ENCODE measurements at regions not wholly inside any gene's neighbourhood (a gene's known extent, or its start where the extent isn't known, plus 50 kb on each side); places are given as distances from the start of the nearest gene placed in this dataset.

- DNase-seq (no peak), ATAC-seq (no peak)
- no peak overlapping the region for H3K27ac ChIP-seq
- intact Hi-C loops (cut with DNase I) = no loop called here
- no peaks in the 10 kb centered on the region for H3K36me3 ChIP-seq (replicated peaks in 1 of 2; ENCODE audit: insufficient read depth in 1 of 2, low read depth in 2 of 2)
- H3K9me3 ChIP-seq = no peaks in the 10 kb centered on the region
- H3K4me3 ChIP-seq = no peak overlapping the region
- no peak for TF ChIP-seq POLR2A (IDR thresholded peaks at IDR 0.05)
- TF ChIP-seq, protein P1, sequence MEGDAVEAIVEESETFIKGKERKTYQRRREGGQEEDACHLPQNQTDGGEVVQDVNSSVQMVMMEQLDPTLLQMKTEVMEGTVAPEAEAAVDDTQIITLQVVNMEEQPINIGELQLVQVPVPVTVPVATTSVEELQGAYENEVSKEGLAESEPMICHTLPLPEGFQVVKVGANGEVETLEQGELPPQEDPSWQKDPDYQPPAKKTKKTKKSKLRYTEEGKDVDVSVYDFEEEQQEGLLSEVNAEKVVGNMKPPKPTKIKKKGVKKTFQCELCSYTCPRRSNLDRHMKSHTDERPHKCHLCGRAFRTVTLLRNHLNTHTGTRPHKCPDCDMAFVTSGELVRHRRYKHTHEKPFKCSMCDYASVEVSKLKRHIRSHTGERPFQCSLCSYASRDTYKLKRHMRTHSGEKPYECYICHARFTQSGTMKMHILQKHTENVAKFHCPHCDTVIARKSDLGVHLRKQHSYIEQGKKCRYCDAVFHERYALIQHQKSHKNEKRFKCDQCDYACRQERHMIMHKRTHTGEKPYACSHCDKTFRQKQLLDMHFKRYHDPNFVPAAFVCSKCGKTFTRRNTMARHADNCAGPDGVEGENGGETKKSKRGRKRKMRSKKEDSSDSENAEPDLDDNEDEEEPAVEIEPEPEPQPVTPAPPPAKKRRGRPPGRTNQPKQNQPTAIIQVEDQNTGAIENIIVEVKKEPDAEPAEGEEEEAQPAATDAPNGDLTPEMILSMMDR (IDR thresholded peaks at IDR 0.05) = no peak
- no peaks in the 10 kb centered on the region for H3K27me3 ChIP-seq
- no peaks in the 10 kb centered on the region for H3K4me1 ChIP-seq
- 37 to 39% methylated on average over 4 of the region's 4 CpGs for WGBS, 2 donors
Measured at GRCh38 chr13:93108111-93108601, 118.5 kb upstream of the GPC6 start.

DNA sequence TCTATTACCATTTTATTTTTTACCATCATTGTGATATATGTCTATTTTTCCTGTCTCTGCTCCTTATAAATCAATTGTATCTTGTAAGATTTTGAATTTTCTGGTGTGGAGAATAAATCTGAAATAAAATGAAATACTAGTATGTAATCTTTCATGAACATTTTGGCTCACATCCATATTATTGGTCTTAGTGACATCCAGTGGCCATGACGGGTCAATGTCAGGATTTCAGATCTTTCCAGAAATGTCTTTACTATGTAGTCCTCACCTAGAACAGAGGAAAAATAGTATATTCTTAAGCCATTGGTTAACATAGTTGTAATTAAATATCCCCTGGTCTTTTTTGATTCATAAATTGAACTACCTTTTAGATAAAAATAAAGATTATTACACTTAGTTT is 109.8 kb upstream of the GPC6 start:
- WGBS, 2 donors = 45 to 46% methylated on average over 1 of the region's 1 CpG
- no peaks in the 10 kb centered on the region for H3K27me3 ChIP-seq
- ATAC-seq (no peak), DNase-seq (no peak)
- no peak overlapping the region for H3K27ac ChIP-seq
- intact Hi-C loops (cut with DNase I) = no loop called here
- H3K4me1 ChIP-seq = no peaks in the 10 kb centered on the region
- TF ChIP-seq, protein P1 (IDR thresholded peaks at IDR 0.05) = peak in 1 of 7 experiments; percentile 2
- TF ChIP-seq POLR2A (IDR thresholded peaks at IDR 0.05) = no peak
- H3K9me3 ChIP-seq = no peaks in the 10 kb centered on the region
- H3K36me3 ChIP-seq (replicated peaks in 1 of 2; ENCODE audit: insufficient read depth in 1 of 2, low read depth in 2 of 2) = no peaks in the 10 kb centered on the region
- H3K4me3 ChIP-seq = no peak overlapping the region

GRCh38 chr13:93118081-93118615 is 108.5 kb upstream of the GPC6 start:
- Histone ChIP-seq H3K27me3 (no peaks in the 10 kb centered on the region), H3K9me3 (no peaks in the 10 kb centered on the region), H3K27ac (no peak overlapping the region), H3K36me3 (replicated peaks in 1 of 2; ENCODE audit: insufficient read depth in 1 of 2, low read depth in 2 of 2) (no peaks in the 10 kb centered on the region), H3K4me3 (no peak overlapping the region), H3K4me1 (no peaks in the 10 kb centered on the region)
- TF ChIP-seq, protein P1 (IDR thresholded peaks at IDR 0.05) = no peak
- TF ChIP-seq POLR2A (IDR thresholded peaks at IDR 0.05) = no peak
- intact Hi-C loops (cut with DNase I) = no loop called here
- WGBS, 2 donors = 46% methylated on average over 3 of the region's 3 CpGs
- ATAC-seq (no peak), DNase-seq (no peak)

DNA sequence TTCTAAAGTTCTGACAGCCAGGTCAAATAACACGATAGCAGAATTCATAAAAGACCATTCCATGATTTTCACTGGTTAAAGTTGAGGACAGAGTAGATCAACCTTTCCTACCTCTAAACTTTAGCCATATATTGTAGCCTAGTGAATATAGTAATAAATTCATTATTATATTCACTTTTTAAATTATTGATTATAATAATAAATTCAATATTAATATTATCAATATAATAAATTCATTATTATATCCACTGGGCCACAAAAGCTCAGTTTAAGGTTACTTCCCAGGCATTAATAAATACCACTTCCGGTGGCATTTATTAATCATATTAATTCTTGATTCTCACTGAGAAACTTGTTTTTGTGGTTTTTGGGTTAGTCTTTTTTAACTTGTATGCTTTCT is 85.7 kb upstream of the GPC6 start:
- ATAC-seq (no peak), DNase-seq (no peak)
- Histone ChIP-seq H3K27me3 (no peaks in the 10 kb centered on the region), H3K9me3 (no peaks in the 10 kb centered on the region), H3K36me3 (replicated peaks in 1 of 2; ENCODE audit: insufficient read depth in 1 of 2, low read depth in 2 of 2) (no peaks in the 10 kb centered on the region), H3K4me1 (no peaks in the 10 kb centered on the region), H3K4me3 (no peak overlapping the region), H3K27ac (no peak overlapping the region)
- intact Hi-C loops (cut with DNase I) = no loop called here
- 78 to 80% methylated on average over 2 of the region's 2 CpGs for whole genome bisulfite sequencing, 2 donors
- TF ChIP-seq POLR2A (IDR thresholded peaks at IDR 0.05) = no peak
- TF ChIP-seq, protein P1 (IDR thresholded peaks at IDR 0.05) = no peak

DNA sequence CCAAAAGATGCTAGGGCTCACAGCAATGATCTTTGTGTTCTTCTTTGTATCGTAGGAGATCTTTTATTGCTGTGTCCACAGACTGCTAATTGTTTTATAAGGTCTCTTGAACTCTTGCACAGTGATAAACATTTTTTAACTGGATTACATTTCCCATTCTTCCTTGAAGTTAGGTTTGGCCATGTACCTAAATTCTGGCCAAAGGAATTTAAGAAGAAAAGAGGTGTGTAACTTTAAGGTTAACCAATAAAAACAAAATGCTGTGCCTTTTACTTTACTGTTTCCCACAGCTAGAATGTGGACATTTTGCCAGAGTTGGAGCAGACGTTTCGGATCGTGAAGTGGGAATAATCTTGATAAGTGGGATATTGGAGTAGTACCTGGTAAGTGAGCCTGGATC is 82.6 kb upstream of the GPC6 start:
- DNase-seq (no peak), ATAC-seq (no peak)
- 53 to 71% methylated on average over 4 of the region's 4 CpGs for WGBS, 2 donors
- intact Hi-C loops (cut with DNase I) = no loop called here
- H3K4me1 ChIP-seq = no peaks in the 10 kb centered on the region
- H3K27me3 ChIP-seq = no peaks in the 10 kb centered on the region
- no peak overlapping the region for H3K4me3 ChIP-seq
- H3K9me3 ChIP-seq = no peaks in the 10 kb centered on the region
- no peak for TF ChIP-seq POLR2A (IDR thresholded peaks at IDR 0.05)
- TF ChIP-seq, protein P1 (IDR thresholded peaks at IDR 0.05) = no peak
- H3K36me3 ChIP-seq (replicated peaks in 1 of 2; ENCODE audit: insufficient read depth in 1 of 2, low read depth in 2 of 2) = no peaks in the 10 kb centered on the region
- no peak overlapping the region for H3K27ac ChIP-seq

Measured in body of pancreas (tissue), 4 donors.